GM12878 (cell line): ENCODE measurements at regions not wholly inside any gene's neighbourhood (a gene's known extent, or its start where the extent isn't known, plus 50 kb on each side); places are given as distances from the start of the nearest gene placed in this dataset.

Experiments
- ATAC-seq: fragments of 200-7000 bp; cut with Tn5 transposase; 3 replicates; pipeline ENCODE4 v1.9.1; 2020; ENCODE audit warnings: mild to moderate bottlenecking, moderate library complexity
- BruUV-seq: library from RNA; stranded (reverse); fragments of 400-500 nt; replicated peaks from 2 replicates; lab custom pipeline; 2021; lab: Mats Ljungman, UMichigan
- CTCF ChIA-PET: fragments of 300-600 bp; sonication (Branson Sonifier 250); formaldehyde crosslinking; extraction: SDS; loops from one replicate; lab custom pipeline; 2021; ENCODE audit warnings: inconsistent platforms; lab: Yijun Ruan, JAX
- POLR2A ChIA-PET: fragments of 350-600 bp; formaldehyde crosslinking; extraction: SDS; loops from one replicate; lab custom pipeline; 2021; ENCODE audit warnings: inconsistent platforms; lab: Charles Lee
- RAD21 ChIA-PET: fragments of 300-600 bp; sonication (Branson Sonifier 250); formaldehyde crosslinking; loops from one replicate; lab custom pipeline; 2023; ENCODE audit warnings: antibody characterized with exemption; ENCODE audit not compliant: unreplicated experiment; lab: Charles Lee
- SMC1A ChIA-PET: fragments of 300-600 bp; sonication (Branson Sonifier 250); formaldehyde crosslinking; loops from one replicate; lab custom pipeline; 2023; ENCODE audit not compliant: unreplicated experiment, uncharacterized antibody; lab: Charles Lee
- DNase-seq: peaks from one replicate; pipeline ENCODE4 v3.0.0-alpha.2; 2011; ENCODE audit warnings: low read depth, low spot score
- FAIRE-seq: peaks from 3 replicates; lab custom pipeline; 2011; peaks lifted over from hg19 to GRCh38; lab: Jason Lieb, UNC
- H2AFZ ChIP-seq: 2 replicates; pipeline ENCODE4 v1.6.0; 2011; ENCODE audit warnings: low read depth, low read length, control low read depth; ENCODE audit not compliant: control insufficient read depth
- H3K27ac ChIP-seq: 2 replicates; pipeline ENCODE4 v1.5.1; 2011; ENCODE audit warnings: control low read depth; ENCODE audit not compliant: control insufficient read depth, insufficient read depth
- H3K27me3 ChIP-seq, 2 experiments: replicated peaks in 1 of 2; 2 replicates each; pipeline versions ENCODE4 v1.6.0 to v1.6.1; 2011; ENCODE audit warnings: low read length in 1 of 2; ENCODE audit not compliant: control insufficient read depth in 2 of 2, insufficient read depth in 2 of 2
- H3K36me3 ChIP-seq, 2 experiments: 2 replicates each; pipeline ENCODE4 v1.5.1; 2011; ENCODE audit warnings: low read length in 1 of 2; ENCODE audit not compliant: control insufficient read depth in 2 of 2, insufficient read depth in 2 of 2
- H3K4me1 ChIP-seq: 2 replicates; pipeline ENCODE4 v1.6.1; 2011; ENCODE audit warnings: mild to moderate bottlenecking, low read length, moderate library complexity, mixed read lengths; ENCODE audit not compliant: control insufficient read depth, insufficient read depth
- H3K4me2 ChIP-seq: 2 replicates; pipeline ENCODE4 v1.6.0; 2011; ENCODE audit warnings: control low read depth; ENCODE audit not compliant: control insufficient read depth, insufficient read depth
- H3K4me3 ChIP-seq: fragments of 200-600 bp; sonication (generic); 2 replicates; pipeline ENCODE4 v1.5.1; 2016
- H3K79me2 ChIP-seq: 2 replicates; pipeline ENCODE4 v1.6.0; 2011; ENCODE audit warnings: low read length; ENCODE audit not compliant: control insufficient read depth, insufficient read depth
- H3K9ac ChIP-seq: 2 replicates; pipeline ENCODE4 v1.8.0; 2011; ENCODE audit warnings: low read length, control low read depth, mixed read lengths; ENCODE audit not compliant: control insufficient read depth, insufficient read depth
- H3K9me3 ChIP-seq: replicated peaks from 3 replicates; pipeline ENCODE4 v1.5.1; 2011; ENCODE audit warnings: mild to moderate bottlenecking, low read length; ENCODE audit not compliant: control insufficient read depth, insufficient read depth
- H4K20me1 ChIP-seq: 2 replicates; pipeline ENCODE4 v1.6.0; 2011; ENCODE audit not compliant: control insufficient read depth, insufficient read depth
- BMI1 ChIP-seq: fragments of 450-650 bp; IDR thresholded peaks from 2 replicates; pipeline ENCODE4 v1.6.1; 2016; ENCODE audit warnings: mild to moderate bottlenecking, moderate library complexity, borderline replicate concordance
- CEBPB ChIP-seq, 2 experiments: fragments of 150-350 bp in 1 of 2; IDR thresholded peaks; 2 replicates each; pipeline ENCODE4 v1.6.1; 2012 to 2014; ENCODE audit warnings: low read depth in 2 of 2, low read length in 2 of 2, borderline replicate concordance in 1 of 2, inconsistent platforms in 1 of 2
- MTA2 ChIP-seq: fragments of 450-650 bp; IDR thresholded peaks from 2 replicates; pipeline ENCODE4 v1.6.1; 2016; ENCODE audit warnings: low read depth, mild to moderate bottlenecking, moderate library complexity
- NR2C2 ChIP-seq: IDR thresholded peaks from 2 replicates; pipeline ENCODE4 v1.6.1; 2011; ENCODE audit warnings: borderline replicate concordance, low read depth; ENCODE audit not compliant: control insufficient read depth, insufficient read length
- SIX5 ChIP-seq: IDR thresholded peaks from 2 replicates; pipeline ENCODE4 v1.6.1; 2011; ENCODE audit warnings: mild to moderate bottlenecking, low read depth, low read length, moderate library complexity; ENCODE audit not compliant: severe bottlenecking
- TAF1 ChIP-seq: IDR thresholded peaks from 2 replicates; pipeline ENCODE4 v1.6.1; 2011; ENCODE audit warnings: mild to moderate bottlenecking, low read depth, low read length, borderline replicate concordance
- TBL1XR1 ChIP-seq: IDR thresholded peaks from 2 replicates; pipeline ENCODE4 v1.6.1; 2012; ENCODE audit warnings: low read depth, low read length, improper control_type of control experiment
- ZBTB11 ChIP-seq: fragments of 450-650 bp; formaldehyde crosslinking; IDR thresholded peaks from 2 replicates; pipeline ENCODE4 v1.5.0; 2022; ENCODE audit warnings: mild to moderate bottlenecking, missing genetic modification characterization
- ZBTB4 ChIP-seq: fragments of 450-650 bp; formaldehyde crosslinking; IDR thresholded peaks from 2 replicates; pipeline ENCODE4 v1.4.0; 2022; ENCODE audit warnings: mild to moderate bottlenecking, moderate library complexity
- WGBS: methylation state at CpG from one replicate; pipeline ENCODE4 v1.1.6; 2016; ENCODE audit warnings: low lambda C conversion rate; ENCODE audit not compliant: insufficient replicate concordance, insufficient coverage; ENCODE audit errors: missing lambda C conversion rate; 5-methylcytosine and 5-hydroxymethylcytosine counted together
- in situ Hi-C: fragments of 300-500 bp; cut with MboI; formaldehyde crosslinking; loops from 9 replicates; pipeline ENCODE4 v1.14.3; 2018; ENCODE audit warnings: mixed read lengths
- intact Hi-C: fragments of 100-400 bp; cut with micrococcal nuclease; formaldehyde crosslinking; loops from one replicate; pipeline ENCODE4 v1.14.2; 2022; ENCODE audit not compliant: unreplicated experiment

GRCh38 chr15:62298811-62299210, 133.7 kb upstream of the C2CD4B start (continued):
- TF ChIP-seq TBL1XR1 (no peak), MTA2 (no peak)

GRCh38 chr15:62299541-62299940, 134.5 kb upstream of the C2CD4B start:
- Histone ChIP-seq H3K27me3 (no peaks in the 10 kb centered on the region; a peak in 1 of 4 replicates), H3K27ac (no peak overlapping the region), H3K9me3 (no peaks in the 10 kb centered on the region; the same call in 2 of the 3 replicates), H3K4me2 (no peak overlapping the region), H4K20me1 (no peaks in the 10 kb centered on the region), H3K79me2 (no peaks in the 10 kb centered on the region), H2AFZ (no peak overlapping the region), H3K9ac (no peak overlapping the region), H3K36me3 (no peaks in the 10 kb centered on the region), H3K4me1 (peaks cover 5% of the 10 kb centered on the region), H3K4me3 (no peak overlapping the region)
- DNase-seq = no peak
- SMC1A ChIA-PET = no interaction called here
- POLR2A ChIA-PET = no interaction called here
- in situ Hi-C loops (no loop called here), intact Hi-C loops (no loop called here)
- WGBS = 79% methylated on average over 10 of the region's 10 CpGs
- RAD21 ChIA-PET = no interaction called here
- no peak for TF ChIP-seq ZBTB4 (CRISPR knock-in tag)
- TF ChIP-seq SIX5 = no peak
- TF ChIP-seq BMI1 = no peak
- TF ChIP-seq TAF1 = no peak
- TF ChIP-seq ZBTB11 (CRISPR knock-in tag) = no peak
- no peak for TF ChIP-seq CEBPB (IDR thresholded peaks at IDR 0.05; ENCODE audit: borderline replicate concordance in 1 of 2, low read depth in 2 of 2, low read length in 2 of 2)
- no peak for TF ChIP-seq NR2C2
- no peak for ATAC-seq
- no peak for FAIRE-seq
- no TSS peak for BruUV-seq
- CTCF ChIA-PET = no interaction called here
